HCT116 (cell line): ENCODE measurements at regions not wholly inside any gene's neighbourhood (a gene's known extent, or its start where the extent isn't known, plus 50 kb on each side); places are given as distances from the start of the nearest gene placed in this dataset.

Experiments
- ATAC-seq: fragments of 200-7000 bp; cut with Tn5 transposase; 2 replicates; pipeline ENCODE4 v1.9.1; 2020; ENCODE audit warnings: mild to moderate bottlenecking, moderate library complexity
- BruUV-seq: library from RNA; stranded (reverse); fragments of 400-500 nt; replicated peaks from 2 replicates; lab custom pipeline; 2021; lab: Mats Ljungman, UMichigan
- CTCF ChIA-PET: fragments of 300-600 bp; sonication (Branson Sonifier 250); formaldehyde crosslinking; loops from one replicate; lab custom pipeline; 2021; ENCODE audit warnings: antibody characterized with exemption; lab: Charles Lee
- POLR2A ChIA-PET: fragments of 300-600, 350-600 bp; sonication (Branson Sonifier 250); formaldehyde crosslinking; loops from one replicate; lab custom pipeline; 2021; ENCODE audit warnings: antibody characterized with exemption; lab: Charles Lee
- RAD21 ChIA-PET, 2 experiments: fragments of 300-600 bp; sonication (Branson Sonifier 250); formaldehyde crosslinking; loops; one replicate each; lab custom pipeline; 2023; ENCODE audit warnings: low total read pairs in 2 of 2; ENCODE audit not compliant: uncharacterized antibody in 2 of 2, unreplicated experiment in 2 of 2, low non-redundant PET in 1 of 2; lab: Charles Lee
- DNase-seq: peaks from one replicate; pipeline ENCODE4 v3.0.0-alpha.2; 2010; ENCODE audit warnings: low read depth, low spot score
- H2AFZ ChIP-seq: fragments of 200-600 bp; shearing (Covaris generic), sonication (generic); 2 replicates; pipeline ENCODE4 v1.6.1; 2017; ENCODE audit warnings: low read depth, mixed run types, mixed read lengths, antibody characterized with exemption, low read length; ENCODE audit not compliant: poor library complexity, severe bottlenecking
- H3K27ac ChIP-seq: 2 replicates; pipeline ENCODE4 v1.5.1; 2012; ENCODE audit warnings: low read depth, low read length
- H3K27me3 ChIP-seq: fragments of 200-600 bp; sonication (generic); 2 replicates; pipeline ENCODE4 v1.6.1; 2016; ENCODE audit warnings: mixed run types, low read length, mixed read lengths; ENCODE audit not compliant: insufficient read depth
- H3K36me3 ChIP-seq, 2 experiments: fragments of 200-500 bp in 1 of 2; fragments of 200-600 bp in 1 of 2; sonication (Bioruptor generic) in 1 of 2; sonication (generic) in 1 of 2; 2 replicates each; pipeline versions ENCODE4 v1.5.1 to v1.6.1; 2014 to 2016; ENCODE audit warnings: low read length in 2 of 2, inconsistent platforms in 1 of 2, mixed read lengths in 1 of 2, mixed run types in 1 of 2; ENCODE audit not compliant: insufficient read depth in 2 of 2, control insufficient read depth in 1 of 2
- H3K4me1 ChIP-seq, 2 experiments: fragments of 200-600 bp in 1 of 2; sonication (generic) in 1 of 2; 2 replicates each; pipeline versions ENCODE4 v1.5.1 to v1.6.1; 2012 to 2017; ENCODE audit warnings: low read length in 2 of 2, inconsistent platforms in 1 of 2, mild to moderate bottlenecking in 1 of 2, mixed read lengths in 1 of 2, mixed run types in 1 of 2, moderate library complexity in 1 of 2; ENCODE audit not compliant: insufficient read depth in 2 of 2, control insufficient read depth in 1 of 2
- H3K4me2 ChIP-seq: fragments of 200-600 bp; sonication (generic); 2 replicates; pipeline ENCODE4 v1.6.1; 2017; ENCODE audit warnings: mixed run types, low read length, mixed read lengths
- H3K4me3 ChIP-seq, 2 experiments: fragments of 200-600 bp in 1 of 2; sonication (generic) in 1 of 2; replicated peaks in 1 of 2; 2 replicates each; pipeline ENCODE4 v1.5.1; 2011 to 2016; ENCODE audit warnings: low read length in 2 of 2, control low read depth in 1 of 2, low read depth in 1 of 2, mild to moderate bottlenecking in 1 of 2, mixed read lengths in 1 of 2, mixed run types in 1 of 2
- H3K79me2 ChIP-seq: fragments of 200-600 bp; sonication (generic); 2 replicates; pipeline ENCODE4 v1.6.1; 2017; ENCODE audit warnings: mild to moderate bottlenecking, mixed run types, low read length, moderate library complexity, mixed read lengths; ENCODE audit not compliant: insufficient read depth
- H3K9ac ChIP-seq: fragments of 200-600 bp; sonication (generic); 2 replicates; pipeline ENCODE4 v1.6.1; 2016; ENCODE audit warnings: low read length, mixed read lengths
- H3K9me2 ChIP-seq: fragments of 200-600 bp; sonication (generic), shearing (Covaris generic); 2 replicates; pipeline ENCODE4 v1.6.1; 2017; ENCODE audit warnings: mixed run types, mild to moderate bottlenecking, moderate library complexity; ENCODE audit not compliant: insufficient read depth
- H3K9me3 ChIP-seq, 2 experiments: fragments of 200-500 bp in 1 of 2; fragments of 200-600 bp in 1 of 2; sonication (Bioruptor generic) in 1 of 2; sonication (generic) in 1 of 2; 2 replicates each; pipeline ENCODE4 v1.6.1; 2014 to 2017; ENCODE audit warnings: low read length in 2 of 2, mixed read lengths in 2 of 2, inconsistent platforms in 1 of 2, low read depth in 1 of 2, mild to moderate bottlenecking in 1 of 2, mixed run types in 1 of 2, moderate library complexity in 1 of 2; ENCODE audit not compliant: control insufficient read depth in 1 of 2, insufficient read depth in 1 of 2
- H4K20me1 ChIP-seq: fragments of 200-600 bp; sonication (generic), shearing (Covaris generic); 2 replicates; pipeline ENCODE4 v1.6.1; 2017; ENCODE audit warnings: mixed run types, mild to moderate bottlenecking, moderate library complexity; ENCODE audit not compliant: insufficient read depth
- CEBPB ChIP-seq: IDR thresholded peaks from 2 replicates; pipeline ENCODE4 v1.6.1; 2012; ENCODE audit warnings: low read depth
- ELF1 ChIP-seq: IDR thresholded peaks from 2 replicates; pipeline ENCODE4 v1.6.1; 2012; ENCODE audit warnings: low read depth, borderline replicate concordance
- EZH2 ChIP-seq: fragments of 200-600 bp; sonication (generic); IDR thresholded peaks from 2 replicates; pipeline ENCODE4 v1.6.1; 2017; ENCODE audit warnings: antibody characterized with exemption, mixed run types
- EZH2phosphoT487 ChIP-seq: fragments of 200-600 bp; IDR thresholded peaks from 2 replicates; pipeline ENCODE4 v1.6.1; 2018; ENCODE audit warnings: antibody characterized with exemption, borderline replicate concordance
- JUND ChIP-seq: IDR thresholded peaks from 2 replicates; pipeline ENCODE4 v1.6.1; 2012
- POLR2A ChIP-seq: IDR thresholded peaks from 2 replicates; pipeline ENCODE4 v1.7.0; 2011; ENCODE audit warnings: borderline replicate concordance; ENCODE audit not compliant: insufficient read depth, insufficient read length; ENCODE audit errors: extremely low read depth
- POLR2AphosphoS5 ChIP-seq: IDR thresholded peaks from 2 replicates; pipeline ENCODE4 v1.6.1; 2011; ENCODE audit warnings: mild to moderate bottlenecking, low read depth, low read length, moderate library complexity
- RAD21 ChIP-seq: IDR thresholded peaks from 2 replicates; pipeline ENCODE4 v1.6.1; 2012; ENCODE audit warnings: low read depth, mild to moderate bottlenecking
- SRF ChIP-seq: IDR thresholded peaks from 2 replicates; pipeline ENCODE4 v1.6.1; 2012; ENCODE audit warnings: low read depth
- TCF7L2 ChIP-seq: IDR thresholded peaks from 2 replicates; pipeline ENCODE4 v1.7.0; 2011; ENCODE audit warnings: borderline replicate concordance, inconsistent platforms; ENCODE audit not compliant: insufficient read depth, insufficient read length; ENCODE audit errors: extremely low read depth
- YY1 ChIP-seq: IDR thresholded peaks from 2 replicates; pipeline ENCODE4 v1.6.1; 2011; ENCODE audit warnings: low read length, low read depth, moderate library complexity, mild to moderate bottlenecking; ENCODE audit not compliant: insufficient replicate concordance; ENCODE audit errors: extremely low read depth
- ZFX ChIP-seq: fragments of 450-650 bp; IDR thresholded peaks from 2 replicates; pipeline ENCODE4 v1.6.1; 2017
- ZNF274 ChIP-seq: fragments of 200-500 bp; sonication (Bioruptor generic); IDR thresholded peaks from 2 replicates; pipeline ENCODE4 v1.6.1; 2014; ENCODE audit warnings: mild to moderate bottlenecking, low read depth, low read length, inconsistent platforms
- intact Hi-C: fragments of 100-400 bp; cut with micrococcal nuclease; formaldehyde crosslinking; loops from 2 replicates; pipeline ENCODE4 v1.10.0; 2022
- TF ChIP-seq, protein P1 (sequence below): IDR thresholded peaks from 2 replicates; pipeline ENCODE4 v1.6.1; 2011; ENCODE audit warnings: mild to moderate bottlenecking, low read length, moderate library complexity; ENCODE audit not compliant: insufficient replicate concordance; ENCODE audit errors: extremely low read depth
- TF ChIP-seq, protein P2 (sequence below): IDR thresholded peaks from 2 replicates; pipeline ENCODE4 v1.6.1; 2012
- TF ChIP-seq, protein P3 (sequence below): IDR thresholded peaks from 2 replicates; pipeline ENCODE4 v1.6.1; 2012
- TF ChIP-seq, protein P4 (sequence below), 3 experiments: fragments of 200-600 bp in 1 of 3; sonication (generic) in 1 of 3; IDR thresholded peaks in 2 of 3; conservative IDR thresholded peaks in 1 of 3; 2 replicates each; pipeline ENCODE4 v1.5.1; 2012 to 2017; ENCODE audit warnings: low read depth in 2 of 3, low read length in 2 of 3, antibody characterized with exemption in 1 of 3, borderline replicate concordance in 1 of 3, control low read depth in 1 of 3, mild to moderate bottlenecking in 1 of 3, mixed read lengths in 1 of 3, mixed run types in 1 of 3, moderate library complexity in 1 of 3; ENCODE audit not compliant: insufficient read depth in 1 of 3

DNA sequence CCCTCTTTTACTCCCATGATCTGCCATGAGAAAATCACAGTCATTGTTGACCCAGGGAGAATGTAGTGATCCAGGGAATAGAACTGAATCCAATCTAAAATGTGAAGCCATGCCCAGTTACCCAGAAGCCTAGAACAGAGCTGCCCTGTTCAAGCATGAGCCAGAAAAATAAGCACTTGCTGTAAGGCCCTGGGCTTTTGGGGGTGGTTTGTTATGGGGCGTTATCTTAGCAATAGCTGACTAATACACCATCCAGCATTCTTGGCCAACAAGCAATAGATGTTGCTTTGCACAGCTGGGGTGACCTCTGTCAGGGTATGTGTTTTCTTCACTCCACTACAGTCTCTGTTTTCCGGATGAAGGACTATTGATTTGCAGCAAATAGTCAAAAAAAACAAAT, 120.4 kb downstream of the ZFP64 start:
- no peaks in the 10 kb centered on the region for H3K4me1 ChIP-seq

More for the DNA sequence above, 120.4 kb downstream of the ZFP64 start:
- no peak for TF ChIP-seq EZH2
- no peak for TF ChIP-seq RAD21
- no peak for TF ChIP-seq ZFX
- TF ChIP-seq SRF = no peak
- no peak for TF ChIP-seq YY1
- no peak for TF ChIP-seq POLR2A
- TF ChIP-seq, protein P1, sequence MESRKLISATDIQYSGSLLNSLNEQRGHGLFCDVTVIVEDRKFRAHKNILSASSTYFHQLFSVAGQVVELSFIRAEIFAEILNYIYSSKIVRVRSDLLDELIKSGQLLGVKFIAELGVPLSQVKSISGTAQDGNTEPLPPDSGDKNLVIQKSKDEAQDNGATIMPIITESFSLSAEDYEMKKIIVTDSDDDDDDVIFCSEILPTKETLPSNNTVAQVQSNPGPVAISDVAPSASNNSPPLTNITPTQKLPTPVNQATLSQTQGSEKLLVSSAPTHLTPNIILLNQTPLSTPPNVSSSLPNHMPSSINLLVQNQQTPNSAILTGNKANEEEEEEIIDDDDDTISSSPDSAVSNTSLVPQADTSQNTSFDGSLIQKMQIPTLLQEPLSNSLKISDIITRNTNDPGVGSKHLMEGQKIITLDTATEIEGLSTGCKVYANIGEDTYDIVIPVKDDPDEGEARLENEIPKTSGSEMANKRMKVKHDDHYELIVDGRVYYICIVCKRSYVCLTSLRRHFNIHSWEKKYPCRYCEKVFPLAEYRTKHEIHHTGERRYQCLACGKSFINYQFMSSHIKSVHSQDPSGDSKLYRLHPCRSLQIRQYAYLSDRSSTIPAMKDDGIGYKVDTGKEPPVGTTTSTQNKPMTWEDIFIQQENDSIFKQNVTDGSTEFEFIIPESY = no peak
- no peak for TF ChIP-seq EZH2phosphoT487
- no peak for TF ChIP-seq TCF7L2
- no peak for TF ChIP-seq POLR2AphosphoS5
- TF ChIP-seq, protein P2, sequence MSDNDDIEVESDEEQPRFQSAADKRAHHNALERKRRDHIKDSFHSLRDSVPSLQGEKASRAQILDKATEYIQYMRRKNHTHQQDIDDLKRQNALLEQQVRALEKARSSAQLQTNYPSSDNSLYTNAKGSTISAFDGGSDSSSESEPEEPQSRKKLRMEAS = no peak
- no peak for TF ChIP-seq ZNF274
- TF ChIP-seq JUND = no peak
- TF ChIP-seq, protein P3, sequence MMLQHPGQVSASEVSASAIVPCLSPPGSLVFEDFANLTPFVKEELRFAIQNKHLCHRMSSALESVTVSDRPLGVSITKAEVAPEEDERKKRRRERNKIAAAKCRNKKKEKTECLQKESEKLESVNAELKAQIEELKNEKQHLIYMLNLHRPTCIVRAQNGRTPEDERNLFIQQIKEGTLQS = no peak
- no peak for TF ChIP-seq ELF1
- TF ChIP-seq CEBPB = no peak
- TF ChIP-seq, protein P4, sequence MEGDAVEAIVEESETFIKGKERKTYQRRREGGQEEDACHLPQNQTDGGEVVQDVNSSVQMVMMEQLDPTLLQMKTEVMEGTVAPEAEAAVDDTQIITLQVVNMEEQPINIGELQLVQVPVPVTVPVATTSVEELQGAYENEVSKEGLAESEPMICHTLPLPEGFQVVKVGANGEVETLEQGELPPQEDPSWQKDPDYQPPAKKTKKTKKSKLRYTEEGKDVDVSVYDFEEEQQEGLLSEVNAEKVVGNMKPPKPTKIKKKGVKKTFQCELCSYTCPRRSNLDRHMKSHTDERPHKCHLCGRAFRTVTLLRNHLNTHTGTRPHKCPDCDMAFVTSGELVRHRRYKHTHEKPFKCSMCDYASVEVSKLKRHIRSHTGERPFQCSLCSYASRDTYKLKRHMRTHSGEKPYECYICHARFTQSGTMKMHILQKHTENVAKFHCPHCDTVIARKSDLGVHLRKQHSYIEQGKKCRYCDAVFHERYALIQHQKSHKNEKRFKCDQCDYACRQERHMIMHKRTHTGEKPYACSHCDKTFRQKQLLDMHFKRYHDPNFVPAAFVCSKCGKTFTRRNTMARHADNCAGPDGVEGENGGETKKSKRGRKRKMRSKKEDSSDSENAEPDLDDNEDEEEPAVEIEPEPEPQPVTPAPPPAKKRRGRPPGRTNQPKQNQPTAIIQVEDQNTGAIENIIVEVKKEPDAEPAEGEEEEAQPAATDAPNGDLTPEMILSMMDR (IDR thresholded peaks at IDR 0.05 in 2 of 3, conservative IDR thresholded peaks at IDR 0.05 in 1 of 3; ENCODE audit: borderline replicate concordance in 1 of 3, insufficient read depth in 1 of 3, low read depth in 2 of 3, low read length in 2 of 3) = no peak
- no peaks in the 10 kb centered on the region for H3K36me3 ChIP-seq
- no peak overlapping the region for H3K9ac ChIP-seq
- CTCF ChIA-PET = no interaction called here
- no peak overlapping the region for H3K27ac ChIP-seq
- H3K27me3 ChIP-seq = no peaks in the 10 kb centered on the region
- H3K9me3 ChIP-seq = 0 out of 4 replicates have a peak, but pooled peaks cover 0 to 4% of the 10 kb centered on the region in 2 experiments
- H4K20me1 ChIP-seq = no peaks in the 10 kb centered on the region
- POLR2A ChIA-PET = no interaction called here
- ATAC-seq (no peak), DNase-seq (no peak)
- no peak overlapping the region for H3K4me2 ChIP-seq
- H2AFZ ChIP-seq = no peak overlapping the region
- H3K4me3 ChIP-seq = no peak overlapping the region
- intact Hi-C loops = no loop called here
- H3K79me2 ChIP-seq = no peaks in the 10 kb centered on the region
- BruUV-seq = no TSS peak
- no peaks in the 10 kb centered on the region for H3K9me2 ChIP-seq
- RAD21 ChIA-PET = no interaction called here
